Lower lobe of right lung (tissue), 2 donors: ENCODE measurements at regions not wholly inside any gene's neighbourhood (a gene's known extent, or its start where the extent isn't known, plus 50 kb on each side); places are given as distances from the start of the nearest gene placed in this dataset.

Experiments
- ATAC-seq, 2 donors: fragments of 200-7000 bp; cut with Tn5 transposase; one replicate each; pipeline ENCODE4 v1.9.1; 2020 to 2022; ENCODE audit warnings: mild to moderate bottlenecking in 2 of 2, moderate library complexity in 2 of 2
- DNase-seq: peaks from one replicate; pipeline ENCODE4 v3.0.0-alpha.2; 2020
- H3K27ac ChIP-seq: fragments of 200-600 bp; one replicate; pipeline ENCODE4 v1.8.0; 2022
- H3K27me3 ChIP-seq: fragments of 200-600 bp; one replicate; pipeline ENCODE4 v1.8.0; 2022; ENCODE audit warnings: low read depth
- H3K36me3 ChIP-seq: fragments of 200-600 bp; one replicate; pipeline ENCODE4 v1.8.0; 2022; ENCODE audit warnings: mild to moderate bottlenecking
- H3K4me1 ChIP-seq: fragments of 200-600 bp; one replicate; pipeline ENCODE4 v1.8.0; 2022
- H3K4me3 ChIP-seq: fragments of 200-600 bp; one replicate; pipeline ENCODE4 v1.8.0; 2022; ENCODE audit warnings: mild to moderate bottlenecking
- H3K9me3 ChIP-seq: fragments of 200-600 bp; one replicate; pipeline ENCODE4 v1.8.0; 2022
- CTCF ChIP-seq: fragments of 200-600 bp; IDR thresholded peaks from one replicate; pipeline ENCODE4 v1.8.0; 2022; ENCODE audit warnings: antibody characterized with exemption, mild to moderate bottlenecking
- intact Hi-C: fragments of 100-400 bp; cut with DNase I; formaldehyde crosslinking; loops from one replicate; pipeline ENCODE4 v1.11.0; 2022
- donor health status: DM: no; HTN: yes; CAD: no; lungs with severe emphysema.

- Histone ChIP-seq H3K27me3 (no peaks in the 10 kb centered on the region), H3K27ac (no peak overlapping the region), H3K9me3 (no peaks in the 10 kb centered on the region), H3K36me3 (no peaks in the 10 kb centered on the region), H3K4me1 (no peaks in the 10 kb centered on the region), H3K4me3 (no peak overlapping the region)
- ATAC-seq, result no peak
- intact Hi-C loops, result no loop called here
- DNase-seq, result no peak
- TF ChIP-seq CTCF, result no peak
These were observed 163.6 kb upstream of the GSC start for GRCh38 chr14:94933486-94933885.

- H3K9me3 ChIP-seq, result no peaks in the 10 kb centered on the region
- no peak overlapping the region for H3K27ac ChIP-seq
- H3K36me3 ChIP-seq, result no peaks in the 10 kb centered on the region
- no peak for TF ChIP-seq CTCF
- intact Hi-C loops, result no loop called here
- H3K27me3 ChIP-seq, result no peaks in the 10 kb centered on the region
- ATAC-seq, result no peak
- DNase-seq, result no peak
- H3K4me1 ChIP-seq, result no peaks in the 10 kb centered on the region
- H3K4me3 ChIP-seq, result no peak overlapping the region
These were observed 162.7 kb upstream of the GSC start for GRCh38 chr14:94932589-94932988.

GRCh38 chr14:94930690-94931089, 160.8 kb upstream of the GSC start:
- TF ChIP-seq CTCF, result no peak
- Histone ChIP-seq H3K27me3 (no peaks in the 10 kb centered on the region), H3K4me3 (no peak overlapping the region), H3K36me3 (no peaks in the 10 kb centered on the region), H3K4me1 (no peaks in the 10 kb centered on the region), H3K27ac (no peak overlapping the region), H3K9me3 (no peaks in the 10 kb centered on the region)
- DNase-seq (no peak), ATAC-seq (no peak)
- intact Hi-C loops, result no loop called here

GRCh38 chr14:94929354-94929753, 159.4 kb upstream of the GSC start:
- ATAC-seq (no peak), DNase-seq (no peak)
- H3K4me1 ChIP-seq, result no peaks in the 10 kb centered on the region
- TF ChIP-seq CTCF, result no peak
- H3K27ac ChIP-seq, result no peak overlapping the region
- H3K9me3 ChIP-seq, result no peaks in the 10 kb centered on the region
- intact Hi-C loops, result no loop called here
- H3K27me3 ChIP-seq, result no peaks in the 10 kb centered on the region
- H3K4me3 ChIP-seq, result no peak overlapping the region
- H3K36me3 ChIP-seq, result no peaks in the 10 kb centered on the region

GRCh38 chr14:94926176-94926575, 156.3 kb upstream of the GSC start:
- TF ChIP-seq CTCF, result no peak
- Histone ChIP-seq H3K27ac (no peak overlapping the region), H3K36me3 (no peaks in the 10 kb centered on the region), H3K9me3 (no peaks in the 10 kb centered on the region), H3K27me3 (no peaks in the 10 kb centered on the region), H3K4me3 (no peak overlapping the region), H3K4me1 (no peaks in the 10 kb centered on the region)
- ATAC-seq (no peak), DNase-seq (no peak)
- intact Hi-C loops, result no loop called here
